Sigmoid colon (tissue), 6 donors: ENCODE measurements at regions not wholly inside any gene's neighbourhood (a gene's known extent, or its start where the extent isn't known, plus 50 kb on each side); places are given as distances from the start of the nearest gene placed in this dataset.

Source experiments
- DNase-seq: peaks from one replicate; pipeline ENCODE4 v3.0.0-alpha.2; 2019
- H3K27ac ChIP-seq, 4 donors: fragments of 200-600 bp; sonication (generic); one replicate each; pipeline ENCODE4 v1.5.1; 2016 to 2019; ENCODE audit warnings: mild to moderate bottlenecking in 1 of 4
- H3K27me3 ChIP-seq, 3 donors: fragments of 200-600 bp; sonication (generic); one replicate each; pipeline ENCODE4 v1.5.1; 2019; ENCODE audit warnings: mild to moderate bottlenecking in 1 of 3
- H3K36me3 ChIP-seq, 4 donors: fragments of 200-600 bp; sonication (generic); one replicate each; pipeline ENCODE4 v1.5.1; 2016 to 2019
- H3K4me1 ChIP-seq, 4 donors: fragments of 200-600 bp; sonication (generic); one replicate each; pipeline ENCODE4 v1.5.1; 2017 to 2019
- H3K4me3 ChIP-seq, 4 donors: fragments of 200-600 bp; sonication (generic); one replicate each; pipeline ENCODE4 v1.5.1; 2017 to 2019; ENCODE audit warnings: mild to moderate bottlenecking in 2 of 4, moderate library complexity in 1 of 4
- H3K9me3 ChIP-seq, 4 donors: fragments of 200-600 bp in 3 of 4; sonication (generic) in 3 of 4; one replicate each; pipeline versions ENCODE4 v1.5.1 to v1.6.1; 2013 to 2019
- CTCF ChIP-seq, 4 experiments: fragments of 450-650 bp in 3 of 4; fragments of 200-600 bp in 1 of 4; IDR thresholded peaks; one replicate each; pipeline ENCODE4 v1.5.1; 2016 to 2019; ENCODE audit warnings: antibody characterized with exemption in 4 of 4, mild to moderate bottlenecking in 3 of 4, moderate library complexity in 2 of 4
- EP300 ChIP-seq, 4 donors: sonication (generic); formaldehyde crosslinking; IDR thresholded peaks; one replicate each; pipeline ENCODE4 v1.6.1; 2017; ENCODE audit warnings: antibody characterized with exemption in 4 of 4
- POLR2A ChIP-seq, 2 donors: fragments of 450-650 bp; IDR thresholded peaks; one replicate each; pipeline ENCODE4 v1.6.1; 2016; ENCODE audit warnings: antibody characterized with exemption in 2 of 2, mild to moderate bottlenecking in 2 of 2, moderate library complexity in 2 of 2
- POLR2AphosphoS5 ChIP-seq, 4 donors: sonication (generic); formaldehyde crosslinking; IDR thresholded peaks; one replicate each; pipeline ENCODE4 v1.6.1; 2017; ENCODE audit warnings: antibody characterized with exemption in 4 of 4
- WGBS, 2 donors: extraction: QIAGEN DNeasy Blood & Tissue Kit; methylation state at CpG; one replicate each; pipeline ENCODE4 v1.1.7; 2013; 5-methylcytosine and 5-hydroxymethylcytosine counted together
- intact Hi-C: fragments of 100-400 bp; cut with DNase I; formaldehyde crosslinking; loops from one replicate; pipeline ENCODE4 v1.15.1; 2023
- donor health status: healthy with polysubstance abuse.
- donor health status: healthy.

DNA sequence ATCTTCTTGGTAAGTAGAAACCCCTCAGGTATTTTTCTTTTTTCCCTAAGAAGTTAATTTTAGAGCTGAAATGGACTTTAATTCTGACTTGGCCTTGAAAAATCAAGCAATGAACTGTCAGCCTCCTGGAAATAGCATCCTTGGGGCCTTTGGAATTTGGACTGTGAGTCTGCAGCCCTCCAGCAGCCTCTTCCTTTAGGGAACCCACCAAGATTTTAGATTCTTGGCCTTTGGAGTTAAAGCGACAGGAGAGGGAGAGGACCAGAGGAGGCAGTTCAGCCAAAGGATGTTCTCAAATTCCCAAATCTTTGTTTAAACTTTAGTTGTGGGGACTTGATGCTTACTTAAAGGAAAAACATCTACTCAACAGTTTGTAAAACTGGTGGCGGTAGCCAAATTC, 288.6 kb downstream of the AACS start:
- WGBS, 2 donors, result 95 to 96% methylated on average over 2 of the region's 2 CpGs
- no peak for TF ChIP-seq EP300 (IDR thresholded peaks at IDR 0.05)
- no peak for TF ChIP-seq POLR2A (IDR thresholded peaks at IDR 0.05)
- TF ChIP-seq CTCF (IDR thresholded peaks at IDR 0.05), result no peak
- no peak for TF ChIP-seq POLR2AphosphoS5 (IDR thresholded peaks at IDR 0.05)
- Histone ChIP-seq H3K27me3 (peaks cover 0 to 6% (median 0%) of the 10 kb centered on the region in 3 donors), H3K27ac (no peak overlapping the region), H3K36me3 (no peaks in the 10 kb centered on the region), H3K4me3 (no peak overlapping the region), H3K9me3 (peaks cover 0 to 6% (median 0%) of the 10 kb centered on the region in 4 donors), H3K4me1 (no peaks in the 10 kb centered on the region)
- no peak for DNase-seq
- intact Hi-C loops, result no loop called here

DNA sequence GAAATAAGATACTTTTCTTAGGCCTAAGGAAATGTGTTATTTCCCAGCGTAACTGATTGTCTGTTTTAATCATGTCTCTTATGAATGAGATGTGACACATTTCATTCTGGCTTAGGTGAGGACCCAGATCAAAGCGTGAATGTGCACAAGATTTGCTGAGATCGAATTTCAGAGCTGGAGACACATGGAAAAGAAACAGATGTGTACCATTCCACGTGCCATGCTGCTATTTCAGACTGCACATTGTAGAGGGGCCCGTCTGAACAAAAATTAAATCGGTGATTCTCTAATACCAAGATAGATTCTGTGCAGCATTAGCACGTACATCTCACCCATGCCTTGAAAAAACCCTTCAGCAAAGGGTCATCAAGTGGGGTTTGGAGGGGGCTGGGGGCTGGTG, 290.4 kb downstream of the AACS start:
- no peak overlapping the region for H3K4me3 ChIP-seq
- H3K4me1 ChIP-seq, result no peaks in the 10 kb centered on the region
- H3K27ac ChIP-seq, result no peak overlapping the region
- peaks cover 0 to 6% (median 0%) of the 10 kb centered on the region in 4 donors for H3K9me3 ChIP-seq
- DNase-seq, result no peak
- WGBS, 2 donors, result 73 to 79% methylated on average over 7 of the region's 7 CpGs
- H3K27me3 ChIP-seq, result peaks cover 0 to 2% (median 0%) of the 10 kb centered on the region in 3 donors
- intact Hi-C loops, result no loop called here
- TF ChIP-seq CTCF (IDR thresholded peaks at IDR 0.05) (no peak), POLR2AphosphoS5 (IDR thresholded peaks at IDR 0.05) (no peak), POLR2A (IDR thresholded peaks at IDR 0.05) (no peak), EP300 (IDR thresholded peaks at IDR 0.05) (no peak)
- no peaks in the 10 kb centered on the region for H3K36me3 ChIP-seq

DNA sequence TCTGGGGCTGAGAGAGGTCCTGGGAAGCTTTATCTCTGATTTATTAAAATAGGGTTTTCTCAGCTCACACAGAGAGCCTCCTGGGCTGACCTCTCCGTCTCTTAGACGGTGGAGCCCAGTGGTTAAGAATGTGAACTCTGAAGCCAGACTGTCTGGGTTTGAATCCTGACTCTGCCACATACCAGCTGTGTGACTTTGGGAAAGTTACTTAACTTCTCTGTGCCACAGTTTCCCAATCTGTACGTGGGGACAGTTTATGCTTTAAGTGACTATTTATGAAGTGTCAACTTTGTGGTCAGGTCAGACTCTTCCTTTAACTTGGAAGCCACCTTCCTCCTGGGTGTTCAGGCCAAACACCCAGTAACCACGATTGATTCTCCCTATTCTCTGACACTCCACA, 290.9 kb downstream of the AACS start:
- Histone ChIP-seq H3K36me3 (no peaks in the 10 kb centered on the region), H3K27me3 (no peaks in the 10 kb centered on the region), H3K4me1 (no peaks in the 10 kb centered on the region), H3K9me3 (peaks cover 0 to 6% (median 0%) of the 10 kb centered on the region in 4 donors), H3K27ac (no peak overlapping the region), H3K4me3 (no peak overlapping the region)
- WGBS, 2 donors, result 75 to 81% methylated on average over 4 of the region's 4 CpGs
- no peak for DNase-seq
- intact Hi-C loops, result no loop called here
- TF ChIP-seq CTCF (IDR thresholded peaks at IDR 0.05) (no peak), EP300 (IDR thresholded peaks at IDR 0.05) (no peak), POLR2A (IDR thresholded peaks at IDR 0.05) (no peak), POLR2AphosphoS5 (IDR thresholded peaks at IDR 0.05) (no peak)

DNA sequence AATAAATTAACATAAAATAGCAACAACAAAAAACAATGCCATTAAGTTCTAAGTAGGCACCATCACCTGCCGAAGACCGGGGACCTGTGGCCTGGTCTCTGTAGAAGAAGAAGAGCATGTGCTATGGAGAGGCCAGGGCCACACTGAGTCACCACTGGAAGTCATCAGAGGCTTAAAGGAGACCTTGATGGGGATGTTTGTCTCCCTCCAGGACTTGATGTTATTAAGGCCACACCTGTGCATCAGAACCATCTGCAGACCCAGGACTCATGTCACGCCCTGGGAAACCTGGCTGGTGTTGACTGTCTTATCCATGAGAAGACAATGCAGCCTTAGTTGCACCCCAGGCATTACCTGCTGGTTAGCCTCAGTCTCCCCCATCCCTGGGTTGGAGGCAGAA, 292.3 kb downstream of the AACS start:
- Histone ChIP-seq H3K27me3 (no peaks in the 10 kb centered on the region), H3K36me3 (no peaks in the 10 kb centered on the region), H3K9me3 (no peaks in the 10 kb centered on the region), H3K4me1 (no peaks in the 10 kb centered on the region), H3K27ac (no peak overlapping the region), H3K4me3 (no peak overlapping the region)
- intact Hi-C loops, result no loop called here
- no peak for DNase-seq
- TF ChIP-seq CTCF (IDR thresholded peaks at IDR 0.05) (no peak), POLR2A (IDR thresholded peaks at IDR 0.05) (no peak), EP300 (IDR thresholded peaks at IDR 0.05) (no peak), POLR2AphosphoS5 (IDR thresholded peaks at IDR 0.05) (no peak)
- WGBS, 2 donors, result 91 to 95% methylated on average over 3 of the region's 3 CpGs

DNA sequence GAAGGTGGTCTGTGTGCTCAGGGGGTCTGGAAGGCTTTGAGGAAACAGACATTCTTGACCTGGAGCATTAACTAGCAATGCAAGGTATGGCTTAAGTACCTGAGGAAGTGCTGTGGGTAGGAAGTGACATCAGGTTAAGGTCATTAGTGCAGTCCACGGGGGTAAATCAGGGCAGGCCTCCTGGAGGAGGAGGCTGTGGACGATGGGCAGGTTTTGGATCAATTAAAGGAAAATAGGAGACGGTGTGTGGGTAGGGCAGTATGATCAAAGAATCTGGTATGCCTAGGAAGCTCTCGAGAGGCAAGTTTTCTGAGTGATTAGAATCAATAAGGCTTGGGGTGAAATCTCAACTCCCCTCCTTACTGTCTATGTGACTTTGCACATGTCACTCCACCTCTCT, 295.3 kb downstream of the AACS start:
- H3K36me3 ChIP-seq, result no peaks in the 10 kb centered on the region
- H3K27me3 ChIP-seq, result no peaks in the 10 kb centered on the region
- intact Hi-C loops, result no loop called here
- H3K27ac ChIP-seq, result no peak overlapping the region
- H3K4me1 ChIP-seq, result no peaks in the 10 kb centered on the region
- no peaks in the 10 kb centered on the region for H3K9me3 ChIP-seq
- TF ChIP-seq CTCF (IDR thresholded peaks at IDR 0.05) (no peak), EP300 (IDR thresholded peaks at IDR 0.05) (no peak), POLR2A (IDR thresholded peaks at IDR 0.05) (no peak), POLR2AphosphoS5 (IDR thresholded peaks at IDR 0.05) (no peak)
- DNase-seq, result no peak
- 71 to 72% methylated on average over 4 of the region's 4 CpGs for WGBS, 2 donors
- no peak overlapping the region for H3K4me3 ChIP-seq
